HFFc6 (cell line): ENCODE measurements at regions not wholly inside any gene's neighbourhood (a gene's known extent, or its start where the extent isn't known, plus 50 kb on each side); places are given as distances from the start of the nearest gene placed in this dataset.

Source experiments
- DNase-seq: peaks from one replicate; pipeline ENCODE4 v3.0.0-alpha.2; 2018
- H3K27ac Mint-ChIP-seq: 2 replicates; pipeline ENCODE4 v1.8.0; 2020; ENCODE audit warnings: mild to moderate bottlenecking, mixed read lengths
- H3K27me3 Mint-ChIP-seq: 2 replicates; pipeline ENCODE4 v1.8.0; 2021; ENCODE audit warnings: mild to moderate bottlenecking, moderate library complexity, mixed read lengths; ENCODE audit not compliant: insufficient read depth
- H3K36me3 Mint-ChIP-seq: 2 replicates; pipeline ENCODE4 v1.8.0; 2021; ENCODE audit warnings: low read depth, mixed read lengths
- H3K4me1 Mint-ChIP-seq: 2 replicates; pipeline ENCODE4 v1.8.0; 2020; ENCODE audit warnings: low read depth, mixed read lengths
- H3K4me3 Mint-ChIP-seq: 2 replicates; pipeline ENCODE4 v1.8.0; 2020; ENCODE audit warnings: mild to moderate bottlenecking, moderate library complexity, mixed read lengths
- H3K9me3 Mint-ChIP-seq: 2 replicates; pipeline ENCODE4 v1.8.0; 2020; ENCODE audit warnings: mild to moderate bottlenecking, mixed read lengths
- CTCF ChIP-seq: fragments of 200-600 bp; sonication (generic); IDR thresholded peaks from 2 replicates; pipeline ENCODE4 v1.5.0; 2021; ENCODE audit warnings: antibody characterized with exemption, mild to moderate bottlenecking

GRCh38 chr3:71968544-71968943 is 183.6 kb upstream of the PROK2 start:
- H3K27me3 Mint-ChIP-seq = peaks cover 50% of the 10 kb centered on the region
- H3K4me3 Mint-ChIP-seq = no peak overlapping the region
- no peak overlapping the region for H3K27ac Mint-ChIP-seq
- no peak for TF ChIP-seq CTCF
- H3K36me3 Mint-ChIP-seq = no peaks in the 10 kb centered on the region
- H3K4me1 Mint-ChIP-seq = peaks cover 5% of the 10 kb centered on the region; the same call in 1 of the 2 replicates
- H3K9me3 Mint-ChIP-seq = peaks cover 3% of the 10 kb centered on the region; the same call in 1 of the 2 replicates
- DNase-seq = no peak

- TF ChIP-seq CTCF = no peak
- DNase-seq = no peak
- H3K27ac Mint-ChIP-seq = no peak overlapping the region
- no peaks in the 10 kb centered on the region for H3K9me3 Mint-ChIP-seq
- no peak overlapping the region for H3K4me3 Mint-ChIP-seq
- H3K4me1 Mint-ChIP-seq = peaks cover 9% of the 10 kb centered on the region
- H3K27me3 Mint-ChIP-seq = peaks cover 40% of the 10 kb centered on the region
- H3K36me3 Mint-ChIP-seq = no peaks in the 10 kb centered on the region
These were observed 181.2 kb upstream of the PROK2 start for GRCh38 chr3:71966185-71966584.

GRCh38 chr3:71964170-71964569 is 179.2 kb upstream of the PROK2 start:
- Mint-ChIP-seq H3K4me3 (no peak overlapping the region), H3K4me1 (peaks cover 9% of the 10 kb centered on the region), H3K27ac (no peak overlapping the region), H3K36me3 (no peaks in the 10 kb centered on the region), H3K9me3 (no peaks in the 10 kb centered on the region), H3K27me3 (peaks cover 27% of the 10 kb centered on the region)
- TF ChIP-seq CTCF = no peak
- DNase-seq = no peak

GRCh38 chr3:71962561-71963240 is 177.8 kb upstream of the PROK2 start:
- Mint-ChIP-seq H3K27me3 (peaks cover 19% of the 10 kb centered on the region), H3K4me1 (peaks cover 9% of the 10 kb centered on the region), H3K4me3 (no peak overlapping the region), H3K9me3 (no peaks in the 10 kb centered on the region), H3K27ac (no peak overlapping the region), H3K36me3 (no peaks in the 10 kb centered on the region)
- TF ChIP-seq CTCF = no peak
- DNase-seq = peak; percentile 40

GRCh38 chr3:71961891-71962290 is 176.9 kb upstream of the PROK2 start:
- DNase-seq = no peak
- no peak for TF ChIP-seq CTCF
- Mint-ChIP-seq H3K36me3 (no peaks in the 10 kb centered on the region), H3K27me3 (peaks cover 20% of the 10 kb centered on the region), H3K4me1 (peaks cover 9% of the 10 kb centered on the region), H3K27ac (no peak overlapping the region), H3K4me3 (no peak overlapping the region), H3K9me3 (no peaks in the 10 kb centered on the region)
